IPS DF 19.7 (cell line): ENCODE measurements at regions not wholly inside any gene's neighbourhood (a gene's known extent, or its start where the extent isn't known, plus 50 kb on each side); places are given as distances from the start of the nearest gene placed in this dataset.

Source experiments
- DNase-seq: peaks from one replicate; pipeline ENCODE4 v3.0.0-alpha.2; 2013; ENCODE audit warnings: low read depth, low spot score

DNA sequence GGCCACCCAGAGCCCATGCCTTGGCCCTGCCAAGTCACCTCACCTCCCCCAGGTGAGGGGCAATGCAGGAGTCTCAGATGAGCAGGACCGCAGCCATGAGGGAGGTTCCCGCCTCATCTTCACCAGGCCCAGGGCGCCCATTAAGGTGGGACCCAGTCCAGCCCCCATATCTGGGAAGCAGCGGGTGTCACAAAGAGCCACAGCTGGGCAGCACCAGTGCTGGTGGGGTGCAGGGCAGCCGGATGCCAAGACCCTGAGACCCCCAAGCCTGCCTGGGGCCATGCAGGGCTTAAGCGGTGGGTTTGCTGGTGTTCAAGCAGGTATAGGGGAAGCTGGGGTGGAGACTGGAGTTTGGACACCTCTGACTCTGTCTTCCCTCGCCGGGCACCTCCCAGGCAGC is 237.8 kb upstream of the GSE1 start:
- no peak for DNase-seq

DNA sequence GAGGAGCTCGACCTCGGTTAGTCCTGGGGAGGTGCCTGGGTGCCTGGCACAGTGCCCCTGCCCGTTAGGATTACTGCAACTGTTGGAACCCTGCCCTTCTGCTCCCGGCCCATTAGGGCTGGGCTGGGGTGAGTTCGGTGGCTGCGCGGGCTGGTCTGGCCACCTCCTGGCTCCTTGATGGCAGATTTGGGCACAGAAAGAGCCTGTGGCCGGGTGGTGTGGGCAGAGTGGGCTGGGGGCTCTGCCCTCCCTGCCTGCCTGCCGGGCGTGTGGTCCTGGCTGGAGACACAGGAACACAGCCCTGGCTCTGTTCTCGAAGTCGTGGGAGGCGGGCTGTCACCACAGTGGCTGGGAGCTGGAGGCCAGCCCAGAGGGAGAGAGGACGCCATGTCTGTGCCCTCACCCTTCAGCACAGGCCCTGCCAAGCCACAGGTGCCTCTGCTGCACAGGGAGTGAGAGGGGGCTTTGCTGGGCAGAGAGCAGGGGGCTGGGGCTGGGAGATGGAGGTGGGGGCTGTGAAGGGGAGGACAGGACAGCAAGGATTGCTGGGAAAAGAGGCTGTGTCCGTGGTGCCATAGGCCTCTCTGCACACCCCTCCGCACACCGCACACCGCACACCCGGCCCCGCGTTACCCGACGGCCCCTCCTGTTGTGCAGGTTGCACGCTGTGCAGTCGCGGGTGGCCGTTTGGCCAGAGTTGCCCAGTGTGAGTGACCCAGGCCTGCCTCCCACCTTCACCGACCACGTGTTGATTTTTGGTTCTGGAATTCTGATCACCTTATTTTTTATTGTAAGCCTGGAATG is 236.6 kb upstream of the GSE1 start:
- DNase-seq = no peak

DNA sequence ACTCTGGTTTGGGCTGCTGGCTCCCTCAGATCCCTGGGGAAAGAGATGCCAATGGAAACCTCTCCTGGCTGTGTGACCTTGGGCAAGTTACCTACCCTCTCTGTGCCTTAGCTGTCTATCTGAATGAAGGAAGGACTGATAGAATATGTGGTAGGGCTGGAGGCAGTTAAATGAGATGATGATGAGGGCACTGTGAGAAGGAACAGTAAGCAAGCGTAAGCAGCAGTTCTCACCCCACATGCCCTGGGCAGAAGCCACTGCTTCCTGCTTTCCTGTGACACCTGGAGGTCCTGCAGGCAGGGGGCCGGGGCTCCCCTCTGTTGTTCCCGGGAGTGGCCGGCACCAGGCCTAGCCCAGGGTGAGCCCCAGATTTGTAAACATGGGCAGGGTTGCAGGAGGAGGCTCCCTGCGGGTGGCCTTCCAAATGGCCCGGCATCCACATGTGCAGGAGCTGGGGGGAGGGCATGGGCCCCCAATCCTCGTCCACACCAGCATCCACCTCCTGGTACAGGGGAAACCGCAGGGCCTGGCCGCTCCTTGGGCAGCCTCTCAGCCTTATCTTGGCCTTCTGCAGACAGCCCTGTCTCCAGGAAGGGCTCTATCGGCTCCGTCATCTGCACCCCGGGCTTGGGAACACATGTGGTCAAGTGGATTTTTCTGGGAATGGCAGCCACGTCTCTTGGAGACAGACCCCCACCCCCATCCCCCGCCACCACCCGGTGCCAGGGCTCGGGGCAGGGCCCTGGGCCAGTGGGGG is 235.6 kb upstream of the GSE1 start:
- DNase-seq = no peak

GRCh38 chr16:85378145-85379040 is 234.7 kb upstream of the GSE1 start:
- no peak for DNase-seq

DNA sequence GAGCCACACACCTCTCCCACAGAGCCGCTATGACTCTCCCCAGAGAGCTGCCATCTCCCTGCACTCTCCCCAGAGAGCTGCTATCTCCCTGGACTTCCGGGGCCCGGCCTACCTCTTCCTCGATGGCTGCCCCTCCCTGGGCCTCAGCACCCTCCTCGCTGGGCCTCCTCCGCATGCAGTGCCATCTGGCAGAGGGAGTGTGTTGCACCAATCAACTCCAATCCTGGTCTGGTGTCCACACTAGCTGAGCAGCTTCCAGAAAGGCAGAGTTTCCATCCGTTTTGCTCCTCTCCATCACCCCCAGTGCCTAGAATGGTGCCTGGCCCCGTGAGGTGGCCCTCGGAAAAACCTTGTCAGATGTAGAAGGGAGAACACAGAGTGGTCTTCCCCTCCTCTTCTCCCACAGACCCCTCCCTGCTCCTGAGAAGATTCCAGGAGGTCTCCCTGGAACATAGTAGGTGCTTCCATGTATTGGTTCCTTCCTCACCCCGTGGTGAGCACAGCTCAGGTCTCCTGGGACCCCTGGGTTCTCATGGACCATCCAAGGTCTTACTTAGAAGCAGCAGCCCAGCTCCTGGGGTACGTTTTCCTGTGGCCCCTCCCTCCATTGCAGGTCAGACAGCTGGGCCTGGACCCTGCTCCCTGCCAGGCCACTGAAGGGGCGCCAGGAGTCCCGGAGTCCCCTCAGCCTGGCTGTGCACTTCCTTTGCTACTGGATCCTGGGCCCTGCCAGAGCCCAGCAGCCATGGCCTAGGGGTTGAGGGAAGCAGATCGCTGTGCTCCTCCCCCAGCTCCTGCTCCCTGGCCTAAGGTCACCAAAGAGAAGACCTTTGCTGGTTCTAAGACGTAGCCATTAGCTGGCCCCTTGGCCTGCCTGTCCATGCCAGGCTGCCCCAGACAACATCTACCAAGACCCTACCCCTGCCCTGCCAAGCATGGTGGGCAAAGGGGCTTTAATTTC is 233.8 kb upstream of the GSE1 start:
- no peak for DNase-seq

- no peak for DNase-seq
Observed at GRCh38 chr16:85380002-85380395, 233.1 kb upstream of the GSE1 start.

DNA sequence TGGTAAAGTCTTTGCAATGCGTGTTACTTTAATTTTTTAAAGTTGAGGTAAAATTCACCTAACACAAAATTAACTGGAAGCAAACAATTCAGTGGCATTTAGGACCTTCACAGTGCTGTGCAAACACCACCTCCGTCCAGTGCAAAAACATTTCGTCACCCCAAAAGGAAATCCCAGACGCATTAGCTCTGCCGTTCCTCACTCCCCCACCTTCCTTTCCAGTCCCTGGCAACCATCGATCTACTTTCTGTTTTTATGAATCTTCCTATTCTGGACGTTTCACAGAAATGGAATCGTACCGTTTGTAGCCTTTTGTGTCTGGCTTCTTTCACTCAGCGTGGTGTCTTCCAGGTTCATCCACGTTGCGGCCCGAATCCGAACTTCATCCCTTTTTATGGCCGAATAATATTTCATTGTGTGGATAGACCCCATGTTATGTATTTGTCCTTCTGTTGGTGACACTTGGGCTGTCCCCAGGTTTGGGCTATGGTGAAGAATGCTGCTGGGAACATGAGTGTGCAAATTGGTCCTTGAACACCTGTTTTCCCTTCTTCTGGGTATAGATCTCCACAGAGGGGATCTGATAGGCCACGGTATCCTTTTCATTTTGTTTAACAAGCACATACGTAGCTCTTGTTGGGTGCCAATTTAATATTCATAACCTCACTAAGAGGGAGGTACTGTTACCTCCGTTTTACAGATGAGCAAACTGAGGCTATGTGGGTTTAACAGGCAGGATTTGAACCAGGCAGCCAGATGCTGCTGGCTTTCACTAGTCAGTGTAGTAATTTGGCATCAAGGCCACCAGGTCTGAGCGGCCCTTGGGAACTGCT is 232.0 kb upstream of the GSE1 start:
- no peak for DNase-seq

GRCh38 chr16:85381738-85382592 is 231.2 kb upstream of the GSE1 start:
- DNase-seq = no peak

DNA sequence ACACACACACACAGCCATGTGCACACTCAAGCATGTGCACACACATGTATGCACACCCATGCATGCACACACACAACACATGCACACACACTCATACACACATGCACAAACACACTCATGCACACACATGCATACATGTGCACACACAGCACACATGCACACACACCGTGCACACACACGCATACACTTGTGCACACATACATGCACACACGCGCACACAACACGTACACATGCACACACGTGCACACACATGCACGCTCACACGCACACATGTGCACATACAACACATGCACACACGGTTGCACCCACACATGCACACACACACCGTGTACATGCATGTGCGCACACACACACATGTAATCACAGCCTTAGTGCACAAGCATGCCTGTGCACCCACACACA is 230.4 kb upstream of the GSE1 start:
- no peak for DNase-seq

GRCh38 chr16:85383836-85384832 is 229.0 kb upstream of the GSE1 start:
- no peak for DNase-seq

- DNase-seq = no peak
Observed at GRCh38 chr16:85384833-85385462, 228.2 kb upstream of the GSE1 start.

- DNase-seq = no peak
Observed at GRCh38 chr16:85385463-85386331, 227.4 kb upstream of the GSE1 start.

- no peak for DNase-seq
Observed at GRCh38 chr16:85386467-85387170, 226.5 kb upstream of the GSE1 start.

DNA sequence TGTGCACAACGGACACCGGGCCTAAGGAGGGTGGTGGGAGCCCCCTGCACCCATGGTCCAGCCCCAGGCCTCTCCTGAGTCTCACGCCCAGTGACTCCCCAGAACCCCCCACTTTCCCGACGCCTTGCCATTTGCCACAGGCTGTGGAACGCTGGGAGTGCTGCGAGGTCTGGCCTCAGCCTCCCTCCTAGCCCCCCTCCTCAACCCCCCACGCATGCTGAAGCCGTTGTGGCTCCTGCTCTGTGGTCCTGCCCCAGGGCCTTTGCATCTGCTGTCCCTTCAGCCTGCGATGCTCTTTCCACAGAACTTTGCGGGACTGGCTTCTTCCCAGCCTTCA is 226.0 kb upstream of the GSE1 start:
- DNase-seq = no peak

DNA sequence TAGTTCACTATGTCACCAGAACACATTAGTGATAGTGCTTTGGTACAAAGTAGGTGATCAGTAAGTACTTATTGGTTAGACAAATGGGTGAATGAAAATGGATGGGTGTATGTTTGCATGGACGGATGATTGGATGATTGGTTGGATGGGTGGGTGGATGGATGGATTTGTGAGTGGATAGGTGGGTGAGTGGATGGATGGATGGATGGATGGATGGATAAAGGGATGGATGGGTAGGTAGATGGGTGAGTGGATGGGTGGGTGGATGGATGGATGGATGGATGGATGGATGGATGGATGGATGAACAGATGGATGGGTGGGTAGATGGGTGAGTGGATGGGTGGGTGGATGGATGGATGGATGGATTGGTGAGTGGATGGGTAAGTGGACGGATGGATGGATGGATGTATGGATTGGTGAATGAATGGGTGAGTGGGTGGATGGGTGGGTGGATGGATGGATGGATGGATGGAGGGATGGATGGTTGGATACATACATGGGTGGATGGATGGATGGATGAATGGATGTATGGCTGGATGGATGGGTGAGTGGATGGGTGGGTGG is 225.3 kb upstream of the GSE1 start:
- no peak for DNase-seq
